PFSK-1 (cell line): ENCODE measurements at regions not wholly inside any gene's neighbourhood (a gene's known extent, or its start where the extent isn't known, plus 50 kb on each side); places are given as distances from the start of the nearest gene placed in this dataset.

Experiments
- FOXP2 ChIP-seq: optimal IDR thresholded peaks from 2 replicates; pipeline ENCODE3; 2011; ENCODE audit warnings: borderline replicate concordance, control low read depth, inconsistent platforms; ENCODE audit not compliant: insufficient read depth; ENCODE audit errors: extremely low read length, extremely low read depth
- POLR2AphosphoS5 ChIP-seq: IDR thresholded peaks from 2 replicates; pipeline ENCODE4 v1.6.1; 2012; ENCODE audit warnings: low read depth, mild to moderate bottlenecking, control low read depth, low read length, moderate library complexity
- REST ChIP-seq, 2 experiments: IDR thresholded peaks; 2 replicates each; pipeline versions ENCODE4 v1.6.1 to v1.8.0; 2011 to 2012; ENCODE audit warnings: low read depth in 2 of 2, low read length in 2 of 2, control low read depth in 1 of 2, inconsistent platforms in 1 of 2, mild to moderate bottlenecking in 1 of 2, moderate library complexity in 1 of 2; ENCODE audit not compliant: insufficient read depth in 1 of 2
- SIN3A ChIP-seq: IDR thresholded peaks from 2 replicates; pipeline ENCODE4 v1.6.1; 2012; ENCODE audit warnings: mild to moderate bottlenecking, low read length, moderate library complexity, borderline replicate concordance; ENCODE audit not compliant: insufficient read depth
- TAF1 ChIP-seq: IDR thresholded peaks from 2 replicates; pipeline ENCODE4 v1.6.1; 2012; ENCODE audit warnings: low read length, control low read depth, borderline replicate concordance; ENCODE audit not compliant: insufficient read depth

GRCh38 chr9:99425923-99426842 lies 204.1 kb downstream of the SEC61B start:
- TF ChIP-seq TAF1, result no peak
- no peak for TF ChIP-seq SIN3A
- no peak for TF ChIP-seq FOXP2
- TF ChIP-seq REST (IDR thresholded peaks at IDR 0.05; ENCODE audit: insufficient read depth in 1 of 2, low read depth in 2 of 2, low read length in 2 of 2), result no peak
- no peak for TF ChIP-seq POLR2AphosphoS5

- TF ChIP-seq SIN3A, result no peak
- no peak for TF ChIP-seq TAF1
Observed at GRCh38 chr9:99427260-99427659, 205.2 kb downstream of the SEC61B start.

- TF ChIP-seq REST (IDR thresholded peaks at IDR 0.05; ENCODE audit: insufficient read depth in 1 of 2, low read depth in 2 of 2, low read length in 2 of 2) (no peak), FOXP2 (no peak), POLR2AphosphoS5 (no peak), TAF1 (no peak), SIN3A (no peak)
Observed at GRCh38 chr9:99430301-99430700, 208.2 kb downstream of the SEC61B start.

- TF ChIP-seq POLR2AphosphoS5 (peak; percentile 44; the same call in 1 of the 2 replicates), REST (IDR thresholded peaks at IDR 0.05; ENCODE audit: insufficient read depth in 1 of 2, low read depth in 2 of 2, low read length in 2 of 2) (no peak; a peak in 1 of 4 replicates), TAF1 (peak; percentile 40; the same call in 1 of the 2 replicates), FOXP2 (peak; percentile 25), SIN3A (no peak)
Observed at GRCh38 chr9:99431103-99431502, 209.0 kb downstream of the SEC61B start.

GRCh38 chr9:99432075-99432474 lies 210.0 kb downstream of the SEC61B start:
- no peak for TF ChIP-seq POLR2AphosphoS5
- no peak for TF ChIP-seq REST (IDR thresholded peaks at IDR 0.05; ENCODE audit: insufficient read depth in 1 of 2, low read depth in 2 of 2, low read length in 2 of 2)
- TF ChIP-seq TAF1, result no peak
- no peak for TF ChIP-seq FOXP2
- TF ChIP-seq SIN3A, result no peak
